Activated naive CD8-positive, alpha-beta T cell treated with anti-CD3 and anti-CD28 coated beads for 36 hours (primary cell): ENCODE measurements at regions not wholly inside any gene's neighbourhood (a gene's known extent, or its start where the extent isn't known, plus 50 kb on each side); places are given as distances from the start of the nearest gene placed in this dataset.
"Not testable (repeated sequence)": the region's sequence is repeated elsewhere in the genome, so short reads cannot be mapped to it uniquely, and the experiment has no call there.

Source experiments
- DNase-seq: peaks from one replicate; pipeline ENCODE4 v3.0.0; 2021
- H3K27ac Mint-ChIP-seq: one replicate; pipeline ENCODE4 v1.8.0; 2022; ENCODE audit warnings: mild to moderate bottlenecking, moderate library complexity, mixed read lengths
- H3K27me3 Mint-ChIP-seq: one replicate; pipeline ENCODE4 v1.8.0; 2022; ENCODE audit warnings: mild to moderate bottlenecking, mixed read lengths
- H3K36me3 Mint-ChIP-seq: one replicate; pipeline ENCODE4 v1.8.0; 2021; ENCODE audit warnings: mild to moderate bottlenecking, mixed read lengths
- H3K4me1 Mint-ChIP-seq: one replicate; pipeline ENCODE4 v1.8.0; 2021; ENCODE audit warnings: mixed read lengths
- H3K4me3 Mint-ChIP-seq: one replicate; pipeline ENCODE4 v1.8.0; 2022; ENCODE audit warnings: mild to moderate bottlenecking, moderate library complexity, mixed read lengths
- H3K9me3 Mint-ChIP-seq: one replicate; pipeline ENCODE4 v1.8.0; 2022; ENCODE audit warnings: mixed read lengths

DNA sequence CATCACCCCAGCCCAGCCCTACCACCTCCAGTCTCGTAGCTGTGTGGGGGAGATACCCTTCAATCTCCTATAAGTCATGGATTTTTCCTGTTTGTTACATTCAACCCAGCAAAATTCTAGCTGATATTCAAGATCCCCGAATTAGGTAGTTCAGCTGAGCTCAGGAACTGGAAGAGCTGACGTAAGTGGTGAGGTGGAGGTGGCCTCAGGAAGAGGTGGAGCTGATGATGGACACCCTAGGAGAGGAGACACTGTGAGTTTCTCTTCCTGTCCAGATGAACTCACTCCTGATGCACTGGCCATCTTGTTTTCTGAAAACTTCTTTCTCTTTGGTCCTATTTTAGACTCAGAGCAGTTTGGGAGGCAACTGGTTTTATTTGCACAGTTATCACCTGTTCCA is 90.5 kb upstream of the PITRM1 start:
- H3K4me1 Mint-ChIP-seq: no peaks in the 10 kb centered on the region
- H3K27ac Mint-ChIP-seq: no peak overlapping the region
- no peak for DNase-seq
- H3K36me3 Mint-ChIP-seq: no peaks in the 10 kb centered on the region
- H3K27me3 Mint-ChIP-seq: peaks cover 20% of the 10 kb centered on the region
- no peak overlapping the region for H3K4me3 Mint-ChIP-seq
- no peaks in the 10 kb centered on the region for H3K9me3 Mint-ChIP-seq

- Mint-ChIP-seq H3K27ac (no peak overlapping the region), H3K27me3 (peaks cover 20% of the 10 kb centered on the region), H3K36me3 (no peaks in the 10 kb centered on the region), H3K9me3 (no peaks in the 10 kb centered on the region), H3K4me3 (no peak overlapping the region), H3K4me1 (no peaks in the 10 kb centered on the region)
- DNase-seq: no peak
Measured at GRCh38 chr10:3261921-3262320, 89.3 kb upstream of the PITRM1 start.

DNA sequence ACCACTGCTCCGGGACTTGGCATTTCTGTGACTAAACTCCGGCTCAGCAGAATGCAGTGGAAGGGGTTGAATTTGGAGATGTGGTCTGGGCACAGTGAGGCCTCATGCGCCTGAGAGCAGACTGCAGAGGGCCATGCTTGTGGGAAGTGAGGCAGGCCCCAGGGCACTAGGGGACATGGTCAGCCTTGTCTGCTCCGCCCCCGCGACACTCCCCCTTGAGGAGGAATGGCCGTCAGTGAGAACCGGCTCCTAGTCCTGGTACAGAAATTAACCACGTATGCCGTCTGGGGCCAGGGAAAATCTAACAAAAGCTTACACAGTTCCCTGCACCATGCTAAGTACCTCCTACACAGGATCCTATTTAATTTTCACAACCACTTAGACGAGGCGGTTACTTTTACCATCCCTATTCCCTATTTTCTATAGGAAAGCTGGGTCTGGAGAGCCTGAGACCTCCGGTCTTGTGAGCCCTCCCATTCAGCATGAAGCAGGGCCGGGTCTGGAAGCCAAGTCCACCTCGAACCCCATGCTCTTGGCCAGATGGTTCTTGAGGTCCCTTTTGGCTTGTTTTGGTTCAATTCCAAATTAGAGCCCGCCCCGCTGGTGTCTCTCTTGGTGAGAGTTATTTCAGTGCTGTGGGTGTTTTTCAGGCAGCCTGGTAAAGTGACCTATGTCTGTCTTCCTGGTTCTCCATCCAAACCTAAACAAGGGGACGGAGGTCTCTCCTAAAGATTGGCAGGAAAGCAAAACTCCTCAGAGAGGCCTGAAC is 87.7 kb upstream of the PITRM1 start:
- Mint-ChIP-seq H3K27ac (no peak overlapping the region), H3K27me3 (peaks cover 16% of the 10 kb centered on the region)

GRCh38 chr10:3259499-3259898 is 86.9 kb upstream of the PITRM1 start:
- Mint-ChIP-seq H3K27ac (no peak overlapping the region), H3K4me3 (no peak overlapping the region), H3K27me3 (peaks cover 12% of the 10 kb centered on the region), H3K4me1 (no peaks in the 10 kb centered on the region), H3K36me3 (no peaks in the 10 kb centered on the region), H3K9me3 (no peaks in the 10 kb centered on the region)
- no peak for DNase-seq

More for the DNA sequence above, 87.7 kb upstream of the PITRM1 start:
- no peak for DNase-seq
- H3K4me1 Mint-ChIP-seq: no peaks in the 10 kb centered on the region
- H3K4me3 Mint-ChIP-seq: no peak overlapping the region
- H3K36me3 Mint-ChIP-seq: no peaks in the 10 kb centered on the region
- no peaks in the 10 kb centered on the region for H3K9me3 Mint-ChIP-seq

DNA sequence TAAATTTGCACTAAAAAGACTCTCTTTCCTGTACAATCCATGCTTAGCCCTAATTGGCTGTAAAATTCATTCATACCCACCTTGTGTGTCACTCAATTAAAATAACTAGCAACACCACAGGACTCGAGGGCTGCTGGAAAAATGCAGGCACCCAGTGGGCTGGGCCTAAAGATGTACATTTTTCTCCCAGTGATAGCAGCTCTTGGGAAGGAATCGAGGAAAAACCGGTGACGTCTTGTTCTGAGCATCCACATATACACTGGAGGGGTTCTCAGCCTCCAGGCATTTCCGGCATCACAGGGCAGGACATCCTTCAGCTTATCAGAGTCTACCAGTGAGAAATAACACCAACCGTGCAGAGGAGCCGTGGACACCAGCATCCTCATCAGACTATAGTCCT is 85.8 kb upstream of the PITRM1 start:
- no peaks in the 10 kb centered on the region for H3K4me1 Mint-ChIP-seq
- no peaks in the 10 kb centered on the region for H3K9me3 Mint-ChIP-seq
- H3K4me3 Mint-ChIP-seq: no peak overlapping the region
- peaks cover 12% of the 10 kb centered on the region for H3K27me3 Mint-ChIP-seq
- no peak for DNase-seq
- H3K27ac Mint-ChIP-seq: no peak overlapping the region
- H3K36me3 Mint-ChIP-seq: no peaks in the 10 kb centered on the region

DNA sequence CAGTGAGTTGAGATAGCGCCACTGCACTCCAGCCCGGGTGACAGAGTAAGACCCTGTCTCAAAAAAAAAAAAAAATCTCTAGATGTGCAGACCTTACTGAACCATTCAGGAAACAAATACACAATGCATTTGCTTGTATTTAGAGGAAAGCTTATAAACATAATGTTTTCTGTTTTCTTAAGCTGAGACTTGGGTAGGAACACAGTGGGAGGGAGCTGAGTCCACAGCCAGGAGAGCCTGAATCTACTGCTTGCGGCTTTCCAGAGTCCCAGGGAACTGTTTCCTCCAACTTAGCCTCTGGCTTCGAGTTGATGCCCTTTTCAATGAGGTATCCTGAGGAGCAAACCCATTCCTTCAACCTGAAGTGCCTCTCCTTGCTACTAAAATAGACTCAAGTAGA is 83.0 kb upstream of the PITRM1 start:
- H3K4me3 Mint-ChIP-seq: no peak overlapping the region
- H3K4me1 Mint-ChIP-seq: peaks cover 2% of the 10 kb centered on the region
- DNase-seq: no peak
- peaks cover 27% of the 10 kb centered on the region for H3K27me3 Mint-ChIP-seq
- H3K27ac Mint-ChIP-seq: no peak overlapping the region
- H3K9me3 Mint-ChIP-seq: no peaks in the 10 kb centered on the region
- H3K36me3 Mint-ChIP-seq: no peaks in the 10 kb centered on the region

- Mint-ChIP-seq H3K36me3 (no peaks in the 10 kb centered on the region), H3K27me3 (peaks cover 30% of the 10 kb centered on the region), H3K4me3 (no peak overlapping the region), H3K9me3 (no peaks in the 10 kb centered on the region), H3K27ac (no peak overlapping the region), H3K4me1 (peaks cover 2% of the 10 kb centered on the region)
- DNase-seq: no peak
Measured at GRCh38 chr10:3255075-3255474, 82.5 kb upstream of the PITRM1 start.

GRCh38 chr10:3253974-3254373 is 81.4 kb upstream of the PITRM1 start:
- DNase-seq, H3K9me3 Mint-ChIP-seq, H3K36me3 Mint-ChIP-seq, H3K4me3 Mint-ChIP-seq, H3K27ac Mint-ChIP-seq, H3K4me1 Mint-ChIP-seq: not testable (repeated sequence)
- peaks cover 40% of the 10 kb centered on the region for H3K27me3 Mint-ChIP-seq

DNA sequence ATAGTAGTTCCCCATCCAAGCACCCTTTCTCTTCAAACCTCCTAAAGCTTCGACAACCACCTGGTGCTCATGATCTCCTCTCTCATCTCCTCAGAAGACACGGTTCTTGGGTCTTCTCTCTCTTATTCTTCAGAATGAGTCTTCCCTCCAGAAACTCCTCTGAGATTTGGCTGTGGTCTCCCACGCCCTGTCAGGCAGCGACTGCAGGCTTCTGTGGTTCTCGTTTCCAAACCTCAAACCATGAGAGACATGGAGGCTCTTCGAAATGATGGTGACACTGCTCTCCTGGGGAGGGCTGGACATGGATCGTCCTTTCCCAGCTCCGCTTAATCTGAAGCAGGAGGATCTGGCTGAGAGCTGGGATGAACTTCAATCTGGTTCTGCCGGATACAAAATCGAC is 78.6 kb upstream of the PITRM1 start:
- no peak overlapping the region for H3K4me3 Mint-ChIP-seq
- peaks cover 7% of the 10 kb centered on the region for H3K4me1 Mint-ChIP-seq
- H3K27me3 Mint-ChIP-seq: peaks cover 40% of the 10 kb centered on the region
- no peak overlapping the region for H3K27ac Mint-ChIP-seq
- DNase-seq: no peak
- no peaks in the 10 kb centered on the region for H3K9me3 Mint-ChIP-seq
- no peaks in the 10 kb centered on the region for H3K36me3 Mint-ChIP-seq

DNA sequence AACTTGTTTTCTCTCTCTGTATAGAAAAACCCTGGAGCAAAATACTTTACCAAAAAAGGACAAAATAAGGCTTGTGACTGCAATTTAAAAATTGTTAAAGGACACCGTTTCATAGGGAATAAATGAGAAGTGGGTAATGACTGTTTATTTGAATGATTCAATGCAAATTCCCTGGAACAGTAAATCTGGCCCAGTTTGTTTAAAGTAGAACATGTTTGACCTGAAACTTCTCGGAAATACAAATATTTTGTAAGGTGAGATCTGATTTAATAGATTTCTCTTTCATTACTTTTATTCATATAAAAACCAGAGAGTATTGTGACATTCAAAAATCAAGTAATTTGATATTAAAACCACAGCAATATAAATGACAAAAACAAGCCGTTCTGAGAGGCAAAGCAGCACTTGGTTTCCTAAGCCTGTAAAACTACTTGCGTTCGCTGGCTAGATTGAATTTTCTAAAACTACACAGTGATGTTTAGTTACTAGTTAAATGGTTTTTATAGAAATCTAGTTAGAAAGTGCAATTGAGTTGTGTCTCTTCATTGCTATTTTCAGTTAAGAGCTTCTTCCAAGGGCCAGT is 76.8 kb upstream of the PITRM1 start:
- Mint-ChIP-seq H3K36me3 (no peaks in the 10 kb centered on the region), H3K9me3 (no peaks in the 10 kb centered on the region), H3K4me3 (no peak overlapping the region), H3K27ac (no peak overlapping the region), H3K4me1 (peaks cover 7% of the 10 kb centered on the region), H3K27me3 (peaks cover 40% of the 10 kb centered on the region)
- DNase-seq: no peak

DNA sequence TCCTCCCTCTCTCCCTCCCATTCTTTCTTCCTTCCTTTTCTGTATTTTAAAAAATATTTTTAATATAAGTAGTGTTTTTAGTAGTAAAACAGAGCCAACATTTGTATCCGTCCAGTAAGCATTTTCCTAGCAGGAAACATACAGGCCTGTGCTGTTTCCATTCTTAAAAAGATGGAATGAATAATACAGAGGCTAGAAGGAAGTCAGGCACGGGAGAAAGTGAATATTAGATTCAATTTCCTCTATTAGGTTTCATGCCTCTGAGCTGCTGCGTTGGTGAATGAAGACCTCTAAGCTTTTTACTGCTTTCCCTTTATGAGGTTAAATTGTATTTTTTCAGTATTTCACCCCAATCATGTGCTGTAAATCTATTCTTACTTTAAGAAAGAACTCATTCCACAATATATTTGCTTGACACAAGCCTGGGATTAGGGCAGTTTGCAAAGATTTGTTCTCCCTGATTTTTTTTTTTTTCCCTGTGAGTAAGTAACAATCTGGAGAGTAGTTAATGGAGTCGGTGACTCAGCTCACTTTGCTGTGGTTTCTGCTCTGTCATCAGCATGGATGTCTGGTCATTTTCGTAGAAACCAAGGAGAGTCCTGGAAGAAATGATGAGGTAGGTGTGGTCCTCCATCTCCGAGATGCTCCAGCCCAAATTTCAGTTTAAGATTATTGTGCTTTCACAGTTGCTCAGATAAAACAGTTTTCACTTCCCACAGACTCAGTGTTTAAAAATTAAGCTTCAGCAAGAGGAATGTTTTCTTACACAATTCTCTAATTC is 76.1 kb upstream of the PITRM1 start:
- Mint-ChIP-seq H3K4me1 (peaks cover 7% of the 10 kb centered on the region), H3K27ac (no peak overlapping the region), H3K36me3 (no peaks in the 10 kb centered on the region), H3K9me3 (no peaks in the 10 kb centered on the region), H3K27me3 (peaks cover 36% of the 10 kb centered on the region), H3K4me3 (no peak overlapping the region)
- no peak for DNase-seq

DNA sequence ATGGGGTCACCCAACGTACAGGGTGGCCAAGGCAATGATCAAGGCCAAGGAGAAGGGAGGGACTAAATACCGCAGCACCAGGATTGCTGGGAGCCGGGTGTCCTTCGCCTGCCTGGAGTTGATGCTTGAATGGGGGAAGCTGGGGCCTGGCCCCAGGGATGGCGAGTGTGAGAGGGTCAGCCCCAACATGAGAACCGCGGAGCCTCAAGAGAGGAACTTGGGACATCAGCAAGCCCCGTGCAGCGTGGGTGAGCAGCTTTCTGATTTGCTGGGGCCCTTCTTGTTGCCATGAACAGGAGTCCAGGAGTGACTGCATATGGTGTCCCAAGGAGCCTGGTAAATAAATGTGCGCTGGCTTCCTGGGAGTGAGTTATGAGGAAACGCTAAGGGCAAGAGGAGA is 72.8 kb upstream of the PITRM1 start:
- H3K4me3 Mint-ChIP-seq: no peak overlapping the region
- no peaks in the 10 kb centered on the region for H3K36me3 Mint-ChIP-seq
- H3K27me3 Mint-ChIP-seq: peaks cover 16% of the 10 kb centered on the region
- DNase-seq: no peak
- no peak overlapping the region for H3K27ac Mint-ChIP-seq
- H3K4me1 Mint-ChIP-seq: peaks cover 5% of the 10 kb centered on the region
- no peaks in the 10 kb centered on the region for H3K9me3 Mint-ChIP-seq

DNA sequence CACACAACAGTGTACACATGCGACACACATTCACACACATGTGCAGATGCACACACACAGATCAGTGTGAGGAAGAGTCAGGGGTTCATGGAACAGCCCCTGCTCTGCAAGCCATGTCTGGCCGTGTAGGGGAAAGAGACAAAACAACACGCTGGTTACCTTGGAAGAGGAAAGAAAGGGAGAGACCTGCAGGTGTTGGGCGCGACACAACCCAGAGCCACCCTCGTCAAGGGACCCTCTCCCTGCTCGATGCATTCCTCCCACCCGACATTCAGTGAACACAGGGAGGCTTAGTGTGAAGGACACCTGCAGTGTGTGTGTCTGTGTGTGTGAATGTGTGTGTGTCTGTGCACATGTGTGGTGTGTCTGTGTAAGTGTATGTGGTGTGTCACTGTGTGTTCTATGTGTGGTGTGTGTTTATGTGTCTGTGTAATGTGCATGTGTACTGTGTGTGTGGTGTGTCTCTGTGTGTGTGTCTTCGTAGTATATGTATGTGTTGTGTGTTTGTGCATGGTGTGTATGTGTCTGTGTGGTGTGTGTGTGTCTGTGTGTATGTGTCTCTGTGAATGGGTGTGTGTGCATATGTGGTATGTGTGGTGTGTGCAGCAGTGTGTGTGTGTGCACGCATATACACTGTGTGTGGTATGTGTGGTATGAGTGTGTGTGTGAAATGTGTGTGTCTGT is 69.5 kb upstream of the PITRM1 start:
- no peaks in the 10 kb centered on the region for H3K9me3 Mint-ChIP-seq
- H3K4me1 Mint-ChIP-seq: peaks cover 2% of the 10 kb centered on the region
- no peak overlapping the region for H3K27ac Mint-ChIP-seq
- H3K36me3 Mint-ChIP-seq: no peaks in the 10 kb centered on the region
- H3K4me3 Mint-ChIP-seq: no peak overlapping the region
- H3K27me3 Mint-ChIP-seq: peaks cover 24% of the 10 kb centered on the region
- DNase-seq: no peak

DNA sequence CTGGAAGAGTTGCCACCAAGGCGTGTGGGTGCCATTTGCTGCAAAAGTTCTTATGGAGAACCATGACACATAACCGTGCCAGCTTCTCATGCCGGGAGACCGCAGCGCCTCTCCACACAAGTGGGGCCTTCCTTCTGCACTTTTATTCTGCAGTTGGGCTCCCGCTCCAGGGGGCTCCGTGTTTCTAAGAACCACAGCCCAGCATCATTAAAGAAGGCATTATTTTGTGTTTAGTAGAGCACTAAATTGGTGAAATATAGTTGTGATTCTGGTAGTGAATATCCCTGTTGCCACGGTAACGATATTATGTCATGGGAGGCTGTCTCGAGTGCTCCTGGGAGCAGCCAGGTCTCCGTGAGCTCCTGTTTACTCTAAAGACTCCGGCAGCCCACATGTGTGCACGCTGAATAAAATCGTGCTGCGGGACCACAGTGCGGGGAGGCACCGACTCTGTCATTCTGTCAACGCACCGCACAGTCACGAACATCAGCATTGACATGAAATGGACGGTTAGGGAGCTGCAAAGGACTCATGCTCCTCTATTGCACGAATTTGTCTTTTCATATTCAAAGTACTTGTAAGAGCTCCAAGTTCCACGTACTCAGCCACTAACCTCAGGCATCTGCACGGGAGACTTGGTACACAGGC is 68.8 kb upstream of the PITRM1 start:
- DNase-seq: no peak
- peaks cover 24% of the 10 kb centered on the region for H3K27me3 Mint-ChIP-seq
- H3K9me3 Mint-ChIP-seq: no peaks in the 10 kb centered on the region
- H3K27ac Mint-ChIP-seq: no peak overlapping the region
- no peak overlapping the region for H3K4me3 Mint-ChIP-seq
- peaks cover 2% of the 10 kb centered on the region for H3K4me1 Mint-ChIP-seq
- no peaks in the 10 kb centered on the region for H3K36me3 Mint-ChIP-seq
